SW480 (cell line): ENCODE measurements at regions not wholly inside any gene's neighbourhood (a gene's known extent, or its start where the extent isn't known, plus 50 kb on each side); places are given as distances from the start of the nearest gene placed in this dataset.

ENCODE experiments used
- DNase-seq: peaks from one replicate; pipeline ENCODE4 v3.0.0-alpha.2; 2016; ENCODE audit warnings: low spot score

DNA sequence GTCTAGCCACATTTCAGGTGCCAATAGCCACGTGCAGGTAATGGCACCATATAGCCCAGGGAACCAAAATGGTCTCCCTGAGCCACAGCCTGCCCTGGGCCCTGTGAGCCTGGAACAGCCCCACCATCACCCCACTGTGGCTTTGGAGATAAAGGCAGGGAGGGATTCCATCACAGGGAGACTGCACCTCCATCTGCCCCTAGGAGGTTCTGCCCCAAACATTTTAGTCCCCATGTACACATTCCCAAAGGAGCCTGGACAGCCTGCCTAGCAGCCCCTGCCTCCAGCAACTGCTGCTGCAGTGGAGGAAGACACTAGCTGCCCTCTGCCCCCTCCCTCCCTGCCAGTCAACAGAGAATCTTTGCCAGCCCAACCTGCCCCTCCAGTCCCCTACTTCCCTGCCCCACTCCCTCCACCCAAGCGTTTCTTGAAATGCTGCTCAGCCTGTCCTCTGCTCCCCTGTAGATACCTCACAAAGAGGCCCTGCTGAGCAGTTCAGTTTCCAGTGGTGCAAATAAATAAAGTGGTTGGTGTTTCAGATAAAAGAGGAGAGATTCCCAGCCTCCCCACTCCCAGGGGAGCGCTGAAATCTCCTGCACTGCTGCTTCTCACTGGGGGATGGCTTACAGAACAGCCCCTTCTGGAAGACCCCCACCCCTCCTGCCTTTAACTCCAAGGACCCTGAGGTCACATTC, 921.8 kb downstream of the UQCRFS1 start:
- DNase-seq = no peak

DNA sequence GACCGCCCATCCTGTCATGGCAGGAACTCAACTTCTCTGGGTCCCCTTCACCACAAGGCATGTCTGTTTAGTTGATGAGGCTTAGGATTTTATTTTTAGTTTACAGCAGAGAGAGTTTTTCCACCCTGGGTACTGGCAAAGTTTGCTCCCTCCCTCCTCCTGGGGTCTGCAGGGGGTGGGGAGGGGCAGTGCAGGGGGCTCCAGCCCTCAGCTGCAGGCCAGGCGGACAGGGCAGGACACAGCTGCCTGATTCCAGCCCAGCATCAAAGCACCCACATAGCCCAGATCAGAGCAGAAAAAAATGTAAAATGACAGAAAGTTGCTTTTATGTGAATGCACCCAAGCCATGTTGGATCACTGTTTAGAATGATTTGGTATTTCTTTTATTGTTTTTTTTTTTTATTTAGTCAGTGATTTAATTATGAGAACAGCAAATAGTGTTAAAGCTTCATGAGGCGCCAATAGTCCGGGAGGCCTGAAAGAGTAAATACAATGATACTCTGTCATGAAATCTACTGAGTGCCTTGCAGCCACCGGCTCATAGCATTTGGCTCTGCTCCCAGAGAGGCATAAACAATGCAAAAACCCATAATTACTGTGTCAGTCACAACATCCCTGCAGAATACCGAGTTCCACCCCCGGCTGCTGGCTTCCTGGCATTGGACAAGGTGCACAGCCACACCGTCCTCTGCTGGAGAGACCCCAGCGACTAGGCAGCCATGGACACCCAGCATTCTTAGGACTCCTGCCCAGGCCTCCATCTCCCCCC, 923.5 kb downstream of the UQCRFS1 start:
- DNase-seq = peak; percentile 6

DNA sequence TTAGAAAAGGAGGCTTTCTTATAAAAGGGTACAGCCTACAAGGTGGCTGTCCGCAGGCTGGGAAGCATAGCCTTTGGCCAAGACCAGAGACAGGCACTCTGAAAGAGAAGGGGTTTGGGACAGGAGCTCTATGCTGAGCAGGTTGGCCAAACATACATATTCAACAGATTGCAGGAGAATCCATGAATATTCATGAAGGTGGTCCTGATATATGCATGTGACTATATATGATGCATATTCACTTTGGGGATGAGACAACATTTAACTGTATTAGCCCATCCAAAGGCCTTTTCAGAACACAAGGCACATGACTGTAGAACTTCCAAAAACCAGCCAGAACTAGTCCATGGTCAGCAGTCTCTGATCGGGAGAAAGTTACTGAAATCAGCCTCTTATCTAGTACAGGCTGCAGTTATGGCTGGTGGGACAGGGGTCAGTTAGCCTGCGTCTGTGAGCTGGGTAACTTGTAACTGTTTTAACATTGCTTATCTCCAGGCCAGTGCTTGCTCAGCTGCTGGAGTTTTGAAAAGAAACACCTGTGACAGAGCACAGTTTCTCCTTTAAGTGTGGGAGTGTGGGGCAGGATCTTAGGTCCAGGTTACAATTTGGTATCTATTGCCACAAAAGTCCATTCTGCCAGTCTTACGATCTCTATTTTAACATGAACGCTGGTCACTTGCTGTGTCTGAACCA, 924.2 kb downstream of the UQCRFS1 start:
- DNase-seq = no peak

DNA sequence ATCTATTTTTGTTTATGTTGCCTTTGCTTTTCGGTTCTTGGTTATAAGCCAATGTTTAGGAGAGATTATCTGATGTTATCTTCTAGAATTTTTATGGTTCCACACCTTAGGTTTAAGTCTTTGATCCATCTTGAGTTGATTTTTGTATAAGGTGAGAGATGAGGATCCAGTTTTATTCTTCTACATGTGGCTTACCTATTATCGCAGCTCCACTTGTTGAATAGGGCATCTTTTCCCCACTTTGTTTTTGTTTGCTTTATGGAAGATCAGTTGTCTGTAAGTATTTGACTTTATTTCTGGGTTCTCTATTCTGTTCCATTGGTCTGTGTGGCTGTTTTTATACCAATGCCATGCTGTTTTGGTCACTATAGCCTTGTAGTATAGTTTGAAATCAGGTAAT, 927.0 kb downstream of the UQCRFS1 start:
- DNase-seq = no peak

DNA sequence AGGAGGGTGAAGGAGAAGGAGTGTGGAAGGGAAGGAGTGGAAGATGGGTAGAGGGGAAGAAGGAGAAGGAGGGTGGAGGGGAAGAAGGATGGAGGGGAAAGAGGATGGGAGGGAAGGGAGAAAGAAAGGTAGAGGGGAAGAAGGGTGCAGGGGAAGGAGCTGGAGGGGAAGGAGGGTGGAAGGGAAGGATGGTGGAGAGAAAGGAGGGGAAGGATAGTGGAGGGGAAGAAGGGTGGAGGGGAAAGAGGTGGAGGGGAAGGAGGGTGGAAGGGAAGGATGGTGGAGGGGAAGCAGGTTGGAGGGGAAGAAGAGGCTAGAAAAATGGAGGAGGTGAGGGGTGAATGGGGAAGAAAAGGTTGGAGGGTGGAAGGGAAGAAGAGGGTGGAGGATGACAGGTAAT, 927.9 kb downstream of the UQCRFS1 start:
- no peak for DNase-seq

DNA sequence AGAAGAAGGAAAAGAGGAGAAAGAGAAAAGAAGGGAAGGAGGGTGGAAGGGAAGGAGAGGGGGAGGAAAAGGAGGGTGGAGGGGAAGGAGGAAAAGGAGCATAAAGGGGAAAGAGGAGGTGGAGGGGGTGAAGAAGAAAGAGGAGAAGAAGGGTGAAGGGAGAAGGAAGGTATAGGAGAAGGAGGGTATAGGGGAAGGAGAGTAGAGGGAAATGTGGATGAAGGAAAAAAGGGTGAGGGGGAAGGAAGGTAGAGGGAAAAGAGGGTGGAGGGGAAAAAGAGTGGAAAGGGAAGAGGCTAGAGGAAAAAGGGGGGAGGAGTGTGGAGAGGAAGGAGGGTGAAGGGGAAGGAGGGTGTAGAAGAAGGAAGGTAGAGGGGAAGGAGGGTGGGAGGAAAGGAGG, 928.6 kb downstream of the UQCRFS1 start:
- no peak for DNase-seq

DNA sequence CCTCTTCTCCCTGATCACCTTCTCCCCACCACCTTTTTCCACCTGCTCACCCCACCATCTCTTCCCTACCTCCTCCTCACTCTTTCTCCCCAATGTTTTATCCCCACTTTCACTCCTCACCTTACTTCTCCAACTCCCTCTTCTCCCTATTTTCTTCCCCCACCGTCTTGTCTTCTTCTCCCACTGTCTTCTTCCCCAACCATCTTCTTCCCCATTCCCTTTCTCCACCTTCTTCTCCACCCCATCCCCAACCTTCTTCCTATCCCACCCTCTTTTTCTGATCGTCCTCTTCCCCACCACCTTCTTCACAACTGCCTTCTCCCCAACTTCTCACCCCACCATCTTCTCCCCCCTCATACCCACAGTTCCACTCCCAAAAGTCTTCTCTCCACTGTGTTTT, 929.4 kb downstream of the UQCRFS1 start:
- DNase-seq = no peak

DNA sequence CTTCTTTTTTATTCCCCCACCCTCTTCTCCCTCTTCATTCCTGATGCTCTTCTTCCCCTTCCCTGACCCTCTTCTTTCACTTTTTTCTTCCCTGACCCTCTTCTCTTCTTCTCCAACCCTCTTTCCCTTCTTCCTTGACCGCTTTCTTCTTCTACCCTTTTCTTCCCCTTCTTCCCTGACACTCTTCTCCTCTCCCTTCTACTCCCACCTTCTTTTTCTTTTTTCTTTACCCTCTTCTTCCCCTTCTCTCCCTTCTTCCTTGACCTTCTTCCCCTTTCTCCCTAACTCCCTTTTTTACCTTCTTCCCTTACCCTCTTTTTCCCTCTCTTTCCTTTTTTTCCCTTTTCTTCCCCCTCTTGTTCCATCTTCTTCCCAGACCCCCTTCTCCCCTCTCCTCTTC, 931.3 kb downstream of the UQCRFS1 start:
- DNase-seq = no peak

DNA sequence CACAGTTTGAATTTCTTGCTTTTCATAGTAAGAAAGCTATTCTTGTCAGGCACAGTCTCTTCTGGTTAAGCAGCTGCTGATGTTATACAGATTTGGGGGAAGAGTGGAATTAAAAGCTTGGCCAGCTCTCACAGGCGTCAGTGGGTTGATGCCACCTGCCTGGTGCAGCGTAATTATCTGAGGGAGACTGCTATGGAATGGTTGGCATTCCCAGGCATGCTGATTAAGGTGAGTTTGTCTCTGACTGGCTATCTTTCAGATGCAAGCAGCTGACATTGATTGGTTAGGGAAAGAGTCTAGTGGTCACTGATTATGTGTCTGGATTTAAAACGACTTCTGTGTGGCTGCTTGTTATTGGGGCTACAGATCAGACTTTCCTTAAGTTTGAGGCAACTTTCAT, 948.4 kb downstream of the UQCRFS1 start:
- no peak for DNase-seq

DNA sequence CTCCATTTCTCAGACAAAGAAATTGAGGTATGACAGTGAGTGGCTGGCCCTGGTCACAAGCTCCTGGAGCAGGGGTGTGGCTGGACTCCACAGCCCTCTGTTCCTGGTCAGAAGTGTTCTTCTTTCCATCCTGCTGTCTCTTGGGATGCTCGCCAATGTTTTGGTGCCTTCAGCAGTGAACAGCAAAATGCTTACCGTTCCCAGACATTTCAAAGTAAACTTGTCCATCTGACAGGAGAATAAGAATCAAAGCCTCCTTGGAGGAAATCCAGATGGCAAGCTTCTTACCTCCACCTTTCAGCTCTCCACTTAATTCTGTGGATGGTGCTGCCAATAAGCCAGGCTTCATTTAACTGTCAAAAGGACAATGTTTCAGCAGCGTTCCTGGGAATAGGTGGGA, 954.1 kb downstream of the UQCRFS1 start:
- no peak for DNase-seq

DNA sequence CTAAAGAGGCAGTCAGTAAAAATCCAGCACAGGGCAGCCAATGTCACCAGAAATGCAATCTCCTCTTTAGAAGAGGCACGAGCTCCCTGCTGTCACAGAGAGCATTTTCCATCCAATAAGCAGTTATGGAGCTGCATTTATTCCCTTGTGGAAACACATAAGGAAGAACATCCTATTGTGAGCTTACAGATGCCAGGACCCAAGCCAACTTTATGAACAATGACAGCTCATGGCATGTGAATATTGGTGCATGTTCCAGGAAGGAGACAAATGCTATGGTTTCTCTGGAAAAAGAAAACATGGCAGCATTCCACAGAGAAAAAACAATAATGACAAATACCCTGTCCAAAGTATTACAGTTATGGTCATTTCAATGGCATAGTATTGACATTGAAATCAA, 955.6 kb downstream of the UQCRFS1 start:
- no peak for DNase-seq

DNA sequence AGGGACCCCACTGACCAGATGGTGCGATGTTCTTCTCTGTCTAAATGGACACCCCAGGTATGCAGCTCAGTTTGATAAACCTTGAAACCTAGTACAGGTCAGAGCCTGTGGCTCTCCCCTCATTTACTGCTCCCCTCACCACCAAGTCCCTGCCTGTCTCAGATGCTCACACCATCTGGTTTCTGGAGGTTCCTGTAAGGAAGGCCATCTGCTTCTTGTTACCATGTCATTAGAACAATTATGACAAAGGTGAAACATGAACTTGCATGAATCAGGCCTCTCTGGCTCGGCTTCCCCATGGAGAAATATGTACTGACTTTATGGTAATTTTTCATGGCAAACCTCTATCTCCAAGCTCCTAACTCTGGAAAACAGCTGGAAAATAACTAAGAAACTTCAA, 965.7 kb downstream of the UQCRFS1 start:
- no peak for DNase-seq

DNA sequence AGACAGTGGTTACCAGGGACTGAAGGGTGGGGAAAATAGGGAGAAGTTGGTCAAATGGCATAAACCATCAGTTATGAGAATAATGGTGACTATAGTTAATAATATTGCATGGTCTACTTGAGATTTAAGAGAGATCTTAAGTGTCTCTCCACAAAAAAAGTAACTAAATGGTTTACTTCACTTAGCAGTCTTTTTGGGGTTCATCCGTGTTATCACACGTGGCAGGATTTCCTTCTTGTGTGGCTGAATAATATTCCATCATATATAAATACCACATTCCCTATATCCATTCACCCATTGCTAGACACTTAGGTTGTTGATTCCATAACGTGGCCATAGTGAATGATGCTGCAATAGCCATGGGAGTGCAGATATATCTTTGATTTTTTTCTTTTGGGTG, 967.0 kb downstream of the UQCRFS1 start:
- DNase-seq = no peak

DNA sequence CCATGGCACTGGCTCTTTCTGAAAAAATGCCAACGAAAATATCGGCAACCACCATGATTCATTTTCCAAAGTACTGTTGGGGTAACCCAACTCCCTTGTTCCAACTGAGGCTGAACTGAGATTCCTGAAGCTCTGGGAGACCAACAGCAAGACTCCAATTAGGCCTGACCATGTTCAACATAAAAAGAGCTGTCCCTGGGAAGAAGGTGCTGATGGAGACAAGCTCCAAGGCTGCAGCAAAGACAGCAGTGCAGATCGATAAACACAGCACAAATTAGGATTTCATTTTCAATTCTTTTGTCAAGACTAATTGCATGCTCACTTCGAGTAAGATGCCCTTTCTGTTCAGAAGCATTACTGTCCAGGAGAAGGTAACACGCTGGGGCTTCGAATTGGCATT, 968.0 kb downstream of the UQCRFS1 start:
- no peak for DNase-seq

DNA sequence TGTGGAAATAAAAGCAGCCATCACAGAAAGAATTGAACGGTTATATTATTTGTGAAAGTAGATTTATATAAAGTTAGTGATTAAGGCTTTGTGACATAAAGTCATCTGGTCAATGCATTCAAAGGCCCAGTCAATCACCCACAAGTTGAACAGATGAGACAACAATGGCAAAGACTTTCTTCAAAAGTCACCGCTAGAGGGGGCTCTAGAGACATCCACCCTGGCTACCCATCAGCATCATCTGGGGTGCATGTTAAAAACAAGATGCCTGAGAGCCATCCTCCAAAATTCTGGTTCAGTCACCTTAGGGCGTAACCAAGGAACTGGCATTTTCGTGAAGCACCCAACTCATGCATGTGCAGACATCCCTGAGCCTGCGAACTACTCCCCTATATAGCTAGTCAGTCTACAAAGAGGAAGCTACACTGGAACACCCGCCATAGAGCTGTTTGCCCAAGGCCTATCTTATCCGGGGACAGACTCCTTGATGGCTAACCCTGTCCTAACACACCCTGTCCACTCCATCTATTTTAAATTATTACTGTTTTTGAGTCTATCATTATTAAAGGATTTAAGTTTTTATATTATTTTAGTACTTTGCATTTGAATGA, 970.5 kb downstream of the UQCRFS1 start:
- DNase-seq = peak; percentile 28

DNA sequence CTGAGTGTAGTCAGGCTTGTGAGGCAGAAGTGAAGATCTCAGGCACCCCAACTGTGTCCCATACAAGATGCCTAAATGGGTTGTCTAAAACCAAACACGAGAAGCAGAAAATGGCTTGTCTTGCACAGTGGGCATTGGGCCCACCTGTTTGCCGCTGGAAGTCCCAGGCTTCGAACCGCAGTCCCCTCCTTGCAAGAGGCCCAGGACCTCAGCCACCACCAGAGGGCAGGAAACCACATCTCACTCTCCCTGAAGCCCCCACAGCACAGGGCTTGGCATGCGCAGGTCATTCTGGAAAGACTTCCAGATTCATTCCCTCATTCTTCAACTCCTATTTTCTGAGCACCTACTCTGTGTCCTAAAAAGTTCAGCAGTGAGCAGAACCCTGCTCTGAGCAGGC, 973.7 kb downstream of the UQCRFS1 start:
- DNase-seq = peak; percentile 8

DNA sequence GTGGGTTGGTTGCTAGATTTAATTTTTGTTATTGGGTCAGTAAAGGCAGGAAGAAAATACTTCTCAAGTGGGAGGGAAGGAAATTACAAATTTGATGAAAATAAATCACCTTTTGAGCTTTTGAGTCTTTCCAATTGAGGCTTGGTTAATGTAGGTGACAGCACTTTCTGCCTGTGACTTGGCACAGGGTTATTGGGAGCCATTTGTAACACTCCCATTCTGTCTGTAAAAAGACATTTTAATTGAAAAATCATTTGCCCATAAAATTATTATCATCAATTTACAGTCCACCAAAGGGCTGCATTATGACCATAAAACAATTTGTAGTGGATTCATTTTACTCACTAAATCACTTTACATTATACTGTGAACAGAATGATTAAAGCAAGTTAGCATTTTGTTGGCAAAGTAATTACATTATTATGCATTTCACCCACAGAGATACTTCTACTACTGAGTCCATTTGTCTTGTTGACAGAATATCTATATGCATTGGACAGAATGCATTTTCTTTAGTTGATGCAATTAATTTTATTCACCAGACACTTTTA, 974.6 kb downstream of the UQCRFS1 start:
- no peak for DNase-seq

DNA sequence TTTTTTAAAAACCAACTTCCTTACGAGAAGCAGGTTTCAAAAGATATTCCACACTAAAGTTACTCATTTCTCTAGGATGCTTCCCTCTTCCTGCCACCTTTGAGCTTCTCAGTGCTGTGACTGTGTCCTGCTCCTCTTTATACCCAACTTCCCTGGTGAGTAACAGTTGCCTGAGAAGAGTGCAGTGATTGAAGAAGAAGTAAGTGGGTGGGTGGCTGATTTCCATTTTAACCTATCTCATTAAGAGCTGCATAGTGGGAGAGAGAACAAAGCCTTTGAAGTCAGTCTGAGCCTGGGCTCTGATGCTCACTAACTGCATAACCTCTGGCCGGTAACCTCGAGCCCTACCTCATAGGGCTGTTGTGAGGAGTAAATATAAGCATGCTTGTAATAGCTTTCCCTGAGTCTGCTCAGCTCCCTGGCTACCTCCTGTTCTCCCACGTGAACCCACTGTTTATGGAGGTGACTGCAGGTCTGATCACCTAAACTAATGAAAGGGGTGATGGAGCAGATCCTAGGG, 977.3 kb downstream of the UQCRFS1 start:
- no peak for DNase-seq

DNA sequence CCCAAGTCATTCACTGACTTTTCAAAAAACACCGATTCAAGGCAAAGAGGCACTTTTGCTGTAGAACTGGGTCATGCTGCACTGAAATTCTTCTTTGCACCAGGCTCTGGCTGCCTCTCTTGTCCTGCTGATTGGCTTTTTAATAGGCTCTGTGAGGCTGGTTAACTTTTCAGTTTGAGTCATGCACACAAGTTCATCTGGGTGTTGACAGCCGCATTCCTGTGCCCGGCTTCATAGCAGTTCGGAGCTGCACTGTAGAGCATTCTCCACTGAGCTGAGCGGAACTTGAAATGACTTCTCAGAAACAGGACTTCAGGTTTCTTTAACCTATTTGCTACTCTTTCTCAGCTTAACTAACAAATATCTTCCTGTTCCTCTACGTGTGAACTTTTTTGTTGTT, 978.3 kb downstream of the UQCRFS1 start:
- no peak for DNase-seq

DNA sequence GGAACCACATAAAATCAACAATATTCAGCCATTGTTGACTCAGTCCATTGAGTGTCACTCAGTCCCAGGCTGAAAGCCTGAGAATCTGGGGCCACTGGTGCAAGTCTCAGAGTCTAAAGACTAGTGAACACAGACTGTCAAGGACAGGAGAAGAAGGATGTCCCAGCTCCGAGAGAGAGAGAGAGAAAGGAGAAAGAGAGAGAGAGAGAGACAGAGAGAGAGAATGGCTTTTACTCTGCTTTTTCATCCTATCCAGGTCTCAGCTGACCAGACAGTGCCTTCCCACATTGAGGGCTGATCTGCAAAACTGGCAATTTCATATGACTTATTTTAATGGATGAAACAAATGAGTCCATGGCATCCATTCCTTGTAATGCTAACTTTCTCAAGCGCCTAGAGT, 984.1 kb downstream of the UQCRFS1 start:
- no peak for DNase-seq

DNA sequence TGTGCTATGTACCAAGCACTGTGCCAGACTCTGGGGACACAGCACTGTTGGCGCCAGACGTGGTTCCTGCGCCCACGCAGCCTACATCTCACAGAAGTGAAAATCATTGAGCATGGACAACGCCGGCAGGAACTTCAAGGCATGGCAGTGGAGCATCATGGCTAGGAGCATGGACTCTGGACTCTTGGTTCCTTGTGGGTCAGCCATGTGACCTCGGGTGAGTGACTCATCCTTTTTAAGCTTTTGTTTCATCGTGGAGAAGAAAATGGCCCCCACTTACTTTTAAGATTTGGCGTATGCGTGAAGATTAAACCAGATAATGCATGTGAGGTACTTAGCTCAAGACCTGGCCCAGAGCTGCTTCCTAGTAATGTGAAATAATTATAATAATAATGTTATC, 988.5 kb downstream of the UQCRFS1 start:
- peak; percentile 59 for DNase-seq

DNA sequence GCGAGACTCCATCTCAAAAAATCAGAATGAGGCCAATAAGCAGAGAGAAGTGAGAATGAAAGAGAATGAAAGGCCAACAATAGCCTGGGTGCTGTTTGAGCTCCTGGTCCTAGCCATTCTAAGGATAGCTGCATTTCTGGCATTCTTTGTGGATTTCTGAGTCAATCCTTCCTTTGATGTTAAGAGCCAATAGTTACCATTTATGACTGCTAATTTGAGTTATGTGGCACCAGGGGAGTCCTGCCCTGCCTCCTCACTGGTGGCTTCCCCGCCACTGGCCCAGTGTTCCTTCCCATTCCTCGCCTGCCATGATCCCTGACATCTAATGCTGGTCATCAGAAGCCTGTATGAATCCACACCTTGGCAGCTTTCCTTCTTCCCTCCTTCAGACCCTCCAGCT, 991.2 kb downstream of the UQCRFS1 start:
- DNase-seq = peak; percentile 91
